IMR-90 (cell line): ENCODE measurements at regions not wholly inside any gene's neighbourhood (a gene's known extent, or its start where the extent isn't known, plus 50 kb on each side); places are given as distances from the start of the nearest gene placed in this dataset.

Experiments
- BHLHE40 ChIP-seq: fragments of 150-350 bp; IDR thresholded peaks from 2 replicates; pipeline ENCODE4 v1.6.1; 2016; ENCODE audit warnings: mild to moderate bottlenecking, low read depth, low read length
- FOS ChIP-seq: fragments of 150-350 bp; IDR thresholded peaks from 2 replicates; pipeline ENCODE4 v1.6.1; 2016; ENCODE audit warnings: low read depth, low read length
- MAFK ChIP-seq: IDR thresholded peaks from 2 replicates; pipeline ENCODE4 v1.6.1; 2012; ENCODE audit warnings: low read depth, low read length, improper control_type of control experiment
- MAZ ChIP-seq: IDR thresholded peaks from 2 replicates; pipeline ENCODE4 v1.6.1; 2012; ENCODE audit warnings: low read depth, mild to moderate bottlenecking, low read length, improper control_type of control experiment, moderate library complexity, borderline replicate concordance
- MXI1 ChIP-seq: IDR thresholded peaks from 2 replicates; pipeline ENCODE4 v1.6.1; 2012; ENCODE audit warnings: low read depth, mild to moderate bottlenecking, low read length, moderate library complexity, borderline replicate concordance
- POLR2A ChIP-seq: IDR thresholded peaks from 2 replicates; pipeline ENCODE4 v1.6.1; 2012; ENCODE audit warnings: mild to moderate bottlenecking, low read depth, low read length
- RCOR1 ChIP-seq: IDR thresholded peaks from 2 replicates; pipeline ENCODE4 v1.6.1; 2012; ENCODE audit warnings: mild to moderate bottlenecking, low read length, improper control_type of control experiment; ENCODE audit not compliant: insufficient replicate concordance
- SMC3 ChIP-seq: fragments of 150-350 bp; IDR thresholded peaks from 2 replicates; pipeline ENCODE4 v1.6.1; 2016; ENCODE audit warnings: low read depth, mild to moderate bottlenecking, antibody characterized with exemption, low read length, moderate library complexity
- USF2 ChIP-seq: fragments of 150-350 bp; IDR thresholded peaks from 2 replicates; pipeline ENCODE4 v1.6.1; 2017; ENCODE audit warnings: mild to moderate bottlenecking, antibody characterized with exemption, low read length, low read depth
- TF ChIP-seq, protein P1 (sequence below): conservative IDR thresholded peaks from 2 replicates; pipeline ENCODE4 v1.5.1; 2012; ENCODE audit warnings: mild to moderate bottlenecking, low read depth, low read length, improper control_type of control experiment

DNA sequence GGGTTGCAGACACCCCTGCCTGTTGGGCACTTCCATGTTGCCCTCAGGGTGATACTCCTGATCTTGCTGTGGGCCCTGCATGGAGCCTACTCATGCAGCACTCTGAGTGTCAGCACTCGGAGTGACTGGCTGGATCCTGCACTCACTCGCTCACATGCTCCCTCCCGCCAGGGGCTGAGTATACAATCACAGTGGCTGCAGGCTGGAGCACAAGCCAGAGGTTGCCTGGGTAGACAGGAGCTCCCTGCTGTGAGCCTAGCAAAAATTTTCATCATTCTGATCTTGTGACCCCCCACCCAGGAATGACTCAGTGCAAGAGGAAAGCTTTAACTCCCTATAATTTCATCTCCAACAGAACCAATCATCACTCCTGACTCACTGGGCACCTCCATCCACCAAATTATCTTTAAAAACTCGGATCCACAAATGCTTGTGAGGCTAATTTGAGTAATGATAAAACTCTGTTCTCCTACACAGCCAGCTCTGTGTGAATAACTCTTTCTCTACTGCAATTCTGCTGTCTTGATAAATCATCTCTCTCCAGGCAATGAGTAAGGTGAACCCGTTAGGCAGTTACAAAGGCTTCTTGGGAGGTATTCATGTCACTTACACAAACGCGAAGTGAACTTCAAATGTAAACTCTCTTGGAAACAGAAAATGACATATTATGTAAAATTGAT lies 1180.8 kb upstream of the PABPC4L start:
- TF ChIP-seq, protein P1, sequence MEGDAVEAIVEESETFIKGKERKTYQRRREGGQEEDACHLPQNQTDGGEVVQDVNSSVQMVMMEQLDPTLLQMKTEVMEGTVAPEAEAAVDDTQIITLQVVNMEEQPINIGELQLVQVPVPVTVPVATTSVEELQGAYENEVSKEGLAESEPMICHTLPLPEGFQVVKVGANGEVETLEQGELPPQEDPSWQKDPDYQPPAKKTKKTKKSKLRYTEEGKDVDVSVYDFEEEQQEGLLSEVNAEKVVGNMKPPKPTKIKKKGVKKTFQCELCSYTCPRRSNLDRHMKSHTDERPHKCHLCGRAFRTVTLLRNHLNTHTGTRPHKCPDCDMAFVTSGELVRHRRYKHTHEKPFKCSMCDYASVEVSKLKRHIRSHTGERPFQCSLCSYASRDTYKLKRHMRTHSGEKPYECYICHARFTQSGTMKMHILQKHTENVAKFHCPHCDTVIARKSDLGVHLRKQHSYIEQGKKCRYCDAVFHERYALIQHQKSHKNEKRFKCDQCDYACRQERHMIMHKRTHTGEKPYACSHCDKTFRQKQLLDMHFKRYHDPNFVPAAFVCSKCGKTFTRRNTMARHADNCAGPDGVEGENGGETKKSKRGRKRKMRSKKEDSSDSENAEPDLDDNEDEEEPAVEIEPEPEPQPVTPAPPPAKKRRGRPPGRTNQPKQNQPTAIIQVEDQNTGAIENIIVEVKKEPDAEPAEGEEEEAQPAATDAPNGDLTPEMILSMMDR, result no peak
- no peak for TF ChIP-seq USF2
- TF ChIP-seq SMC3, result no peak
- TF ChIP-seq RCOR1, result no peak
- TF ChIP-seq MAFK, result no peak
- TF ChIP-seq FOS, result no peak
- no peak for TF ChIP-seq BHLHE40
- no peak for TF ChIP-seq POLR2A
- TF ChIP-seq MXI1, result no peak
- TF ChIP-seq MAZ, result no peak
